HG03432 (cell line): ENCODE measurements at regions not wholly inside any gene's neighbourhood (a gene's known extent, or its start where the extent isn't known, plus 50 kb on each side); places are given as distances from the start of the nearest gene placed in this dataset.
"Not testable (repeated sequence)": the region's sequence is repeated elsewhere in the genome, so short reads cannot be mapped to it uniquely, and the experiment has no call there.

Experiments used
- ATAC-seq: cut with Tn5 transposase; IDR thresholded peaks from one replicate; pipeline ENCODE4 v1.9.1; 2021; ENCODE audit warnings: mild to moderate bottlenecking, moderate library complexity; ENCODE audit not compliant: unreplicated experiment

- no peak for ATAC-seq
These were observed 730.2 kb upstream of the GJE1 start for GRCh38 chr6:141402489-141402888.

GRCh38 chr6:141401851-141402250, 730.9 kb upstream of the GJE1 start:
- no peak for ATAC-seq

GRCh38 chr6:141401168-141401567, 731.6 kb upstream of the GJE1 start:
- ATAC-seq = no peak

- no peak for ATAC-seq
These were observed 733.8 kb upstream of the GJE1 start for GRCh38 chr6:141398949-141399348.

- ATAC-seq = no peak
These were observed 737.2 kb upstream of the GJE1 start for GRCh38 chr6:141395443-141396008.

DNA sequence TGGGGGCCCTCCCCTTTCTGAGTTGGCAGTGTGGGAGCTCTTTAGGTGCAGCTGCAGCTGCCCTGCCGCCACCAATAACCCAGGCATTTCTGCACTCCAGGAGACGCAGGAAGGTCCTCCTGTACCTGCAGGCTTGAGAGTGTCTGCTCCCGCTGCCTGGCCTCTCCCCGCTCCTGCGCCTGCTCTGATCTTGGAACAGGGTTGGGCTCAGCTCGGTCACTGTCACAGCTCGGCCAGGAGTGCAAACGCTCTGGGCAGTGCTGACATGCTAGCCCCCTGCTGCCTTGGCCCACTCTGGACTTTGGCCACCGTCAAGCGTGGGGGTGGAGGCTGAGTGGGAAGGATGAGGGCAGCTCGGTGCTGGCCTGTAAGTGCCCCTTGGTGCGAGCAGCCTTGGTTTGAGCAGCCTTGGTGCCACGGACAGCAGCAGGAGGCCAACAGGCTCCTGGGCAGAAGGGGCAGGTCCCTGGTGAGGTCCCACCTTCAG, 738.1 kb upstream of the GJE1 start:
- no peak for ATAC-seq

- no peak for ATAC-seq
These were observed 738.6 kb upstream of the GJE1 start for GRCh38 chr6:141394125-141394536.

GRCh38 chr6:141393405-141394124, 739.2 kb upstream of the GJE1 start:
- no peak for ATAC-seq

DNA sequence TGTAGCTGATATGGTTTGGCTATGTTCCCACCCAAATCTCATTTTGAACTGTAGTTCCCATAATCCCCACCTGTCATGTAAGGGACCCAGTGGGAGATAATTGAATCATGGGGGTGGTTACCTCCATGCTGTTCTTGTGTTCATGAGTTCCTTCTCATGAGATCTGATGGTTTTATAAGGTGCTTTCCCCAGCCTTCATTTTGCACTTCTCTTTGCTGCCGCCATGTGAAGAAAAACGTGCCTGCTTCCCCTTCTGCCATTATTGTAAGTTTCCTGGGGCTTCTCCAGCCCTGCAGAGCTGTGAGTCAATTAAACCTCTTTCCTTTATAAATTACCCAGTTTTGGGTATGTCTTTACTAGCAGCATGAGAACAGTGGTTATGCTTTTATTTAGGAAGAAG, 741.6 kb upstream of the GJE1 start:
- not testable (repeated sequence) for ATAC-seq

- ATAC-seq = no peak
These were observed 744.1 kb upstream of the GJE1 start for GRCh38 chr6:141388666-141389065.

- ATAC-seq = no peak
These were observed 762.3 kb upstream of the GJE1 start for GRCh38 chr6:141370438-141370837.

- not testable (repeated sequence) for ATAC-seq
These were observed 765.9 kb upstream of the GJE1 start for GRCh38 chr6:141366796-141367195.

DNA sequence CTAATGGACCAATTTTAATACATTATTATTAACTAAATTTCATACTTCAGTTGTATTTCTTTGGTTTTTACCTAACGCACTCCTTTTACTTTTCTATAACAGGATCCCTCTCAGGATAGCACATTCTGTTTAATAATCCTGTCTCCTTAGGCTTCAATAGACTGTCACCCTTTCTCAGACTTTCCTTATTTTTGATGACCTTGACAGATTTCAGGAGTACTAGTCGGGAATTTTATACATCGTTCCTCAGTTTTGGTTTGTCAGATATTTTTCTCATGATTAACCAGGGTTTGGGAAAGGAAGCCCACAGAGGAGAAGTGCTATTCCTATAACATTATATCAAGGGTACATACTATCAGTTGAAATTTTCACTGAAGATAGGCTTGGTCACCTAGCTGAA, 768.0 kb upstream of the GJE1 start:
- ATAC-seq = no peak

- ATAC-seq = no peak
These were observed 768.5 kb upstream of the GJE1 start for GRCh38 chr6:141364232-141364631.

DNA sequence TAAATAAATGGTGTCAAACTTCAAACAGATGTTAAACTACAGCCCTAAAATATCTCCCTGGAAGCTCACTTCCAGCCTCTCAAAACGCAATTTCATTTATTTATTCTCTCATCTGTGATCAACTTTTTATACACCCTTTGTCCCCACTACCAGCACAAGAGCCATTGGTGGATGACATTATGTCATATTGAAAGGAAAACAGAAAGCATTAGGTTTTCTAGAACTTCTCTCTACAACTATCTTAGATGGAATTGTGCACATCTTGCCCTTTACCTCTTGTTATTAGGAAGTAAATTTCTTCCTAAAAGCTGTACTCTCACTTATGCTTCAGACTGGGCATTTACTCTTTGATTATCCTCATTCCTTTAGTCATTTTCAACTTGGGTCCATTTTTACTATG, 771.2 kb upstream of the GJE1 start:
- no peak for ATAC-seq

GRCh38 chr6:141359953-141360352, 772.8 kb upstream of the GJE1 start:
- no peak for ATAC-seq

GRCh38 chr6:141354191-141354955, 778.4 kb upstream of the GJE1 start:
- ATAC-seq = no peak

- no peak for ATAC-seq
These were observed 781.0 kb upstream of the GJE1 start for GRCh38 chr6:141351721-141352120.

- no peak for ATAC-seq
These were observed 783.0 kb upstream of the GJE1 start for GRCh38 chr6:141349710-141350109.

DNA sequence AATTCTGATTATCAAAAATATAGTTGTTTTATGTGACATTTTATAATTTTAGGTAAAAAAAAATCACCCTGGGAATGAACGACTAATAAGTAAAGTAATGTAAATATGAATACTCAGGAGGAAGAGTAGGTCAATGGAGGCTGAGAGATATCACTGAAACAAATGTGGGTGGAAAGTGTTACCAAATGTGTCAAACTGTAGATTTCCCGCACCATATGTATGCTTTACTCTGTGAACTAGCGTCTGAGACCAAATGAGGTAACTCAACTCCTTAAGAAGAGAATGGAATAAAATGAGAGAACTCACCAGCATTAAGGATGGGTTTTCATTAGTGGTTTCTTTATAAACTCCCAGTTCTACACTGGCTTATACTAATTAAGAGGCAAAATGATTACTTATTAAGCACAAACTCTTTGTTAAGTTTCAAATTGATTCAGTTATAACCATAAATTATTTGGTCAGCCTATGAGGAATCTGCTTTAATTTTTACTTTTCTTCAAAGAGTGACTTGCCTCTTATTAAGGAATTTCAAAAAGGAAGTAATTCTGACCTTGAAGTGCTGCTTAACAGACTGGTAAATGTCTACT, 784.7 kb upstream of the GJE1 start:
- ATAC-seq = no peak

DNA sequence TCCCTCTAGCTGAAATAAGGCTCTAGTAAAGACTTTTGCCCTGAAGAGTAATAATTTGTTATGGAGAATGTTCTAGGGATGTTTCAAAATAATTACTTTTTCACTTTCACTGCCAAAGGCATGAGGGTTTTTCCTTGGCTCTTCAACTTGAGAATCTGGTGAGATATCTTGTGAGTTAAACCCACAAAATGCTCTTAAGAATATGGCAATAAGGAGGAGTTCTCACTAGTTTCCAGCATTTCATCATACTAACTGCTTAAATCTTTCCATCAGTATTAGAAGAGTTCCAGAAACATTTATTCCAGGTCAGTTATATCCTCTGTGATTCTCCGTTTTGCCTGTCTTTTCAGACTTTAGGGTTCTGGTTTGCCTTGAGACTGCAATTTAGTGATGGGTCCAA, 785.6 kb upstream of the GJE1 start:
- ATAC-seq = no peak

DNA sequence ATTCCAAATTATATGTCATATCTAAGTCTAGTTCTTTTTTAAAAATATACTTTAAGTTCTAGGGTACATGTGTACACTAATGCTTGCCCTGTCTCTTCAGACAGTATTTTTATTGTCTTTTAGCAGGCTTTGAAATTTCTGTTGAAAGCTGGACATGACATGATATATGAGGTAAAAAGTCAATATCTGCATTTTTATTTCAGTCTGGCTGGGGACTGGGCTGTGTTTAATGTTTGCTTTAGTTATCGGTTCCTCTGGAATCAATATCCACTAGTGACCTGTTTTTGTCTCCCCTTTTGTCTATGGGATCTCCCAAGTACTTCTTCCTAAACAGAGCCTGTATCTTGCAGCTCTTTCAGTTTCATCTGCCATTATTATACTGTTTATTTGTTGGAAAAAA, 786.2 kb upstream of the GJE1 start:
- ATAC-seq = no peak
